BJ (cell line): ENCODE measurements at regions not wholly inside any gene's neighbourhood (a gene's known extent, or its start where the extent isn't known, plus 50 kb on each side); places are given as distances from the start of the nearest gene placed in this dataset.

ENCODE experiments used
- CTCF ChIA-PET: fragments of 350-600 bp; formaldehyde crosslinking; extraction: SDS; loops from one replicate; lab custom pipeline; 2021; ENCODE audit warnings: antibody characterized with exemption, inconsistent platforms; lab: Yijun Ruan, JAX
- POLR2A ChIA-PET: fragments of 300-600 bp; sonication (Branson Sonifier 250); formaldehyde crosslinking; extraction: SDS; loops from one replicate; lab custom pipeline; 2021; ENCODE audit warnings: antibody characterized with exemption; lab: Charles Lee
- DNase-seq: peaks from one replicate; pipeline ENCODE4 v3.0.0-alpha.2; 2011; ENCODE audit warnings: low read depth
- H3K27me3 ChIP-seq: 2 replicates; pipeline ENCODE4 v1.6.0; 2011; ENCODE audit warnings: low read length; ENCODE audit not compliant: control insufficient read depth, insufficient read depth
- H3K36me3 ChIP-seq: 2 replicates; pipeline ENCODE4 v1.5.1; 2011; ENCODE audit warnings: low read length; ENCODE audit not compliant: control insufficient read depth, insufficient read depth
- H3K4me3 ChIP-seq: 2 replicates; pipeline ENCODE4 v1.5.1; 2011; ENCODE audit warnings: low read depth, mild to moderate bottlenecking, control low read depth, low read length
- CTCF ChIP-seq: IDR thresholded peaks from 2 replicates; pipeline ENCODE4 v1.5.1; 2011; ENCODE audit warnings: low read depth, mild to moderate bottlenecking, control low read depth, inconsistent platforms, low read length, moderate library complexity; ENCODE audit not compliant: insufficient read depth

GRCh38 chr15:36230776-36231175 is 348.6 kb upstream of the CDIN1 start:
- CTCF ChIA-PET, result interaction anchor here (1.3 kb wide), 1 partner anchor 14 kb away, joined by 4 read pairs; no protein-coding TSS in a partner anchor

GRCh38 chr15:36232491-36232890 is 346.9 kb upstream of the CDIN1 start:
- no peaks in the 10 kb centered on the region for H3K27me3 ChIP-seq
- CTCF ChIA-PET, result no interaction called here
- DNase-seq, result no peak
- POLR2A ChIA-PET, result no interaction called here
- H3K4me3 ChIP-seq, result no peak overlapping the region
- no peaks in the 10 kb centered on the region for H3K36me3 ChIP-seq
- TF ChIP-seq CTCF, result no peak

More at GRCh38 chr15:36230776-36231175, 348.6 kb upstream of the CDIN1 start:
- POLR2A ChIA-PET, result no interaction called here
- no peak overlapping the region for H3K4me3 ChIP-seq
- H3K27me3 ChIP-seq, result no peaks in the 10 kb centered on the region
- TF ChIP-seq CTCF, result no peak
- DNase-seq, result no peak
- no peaks in the 10 kb centered on the region for H3K36me3 ChIP-seq

GRCh38 chr15:36234743-36235142 is 344.7 kb upstream of the CDIN1 start:
- no peak for DNase-seq
- POLR2A ChIA-PET, result no interaction called here
- no peak for TF ChIP-seq CTCF
- Histone ChIP-seq H3K27me3 (no peaks in the 10 kb centered on the region), H3K36me3 (no peaks in the 10 kb centered on the region), H3K4me3 (no peak overlapping the region)
- CTCF ChIA-PET, result no interaction called here

- POLR2A ChIA-PET, result no interaction called here
- H3K36me3 ChIP-seq, result no peaks in the 10 kb centered on the region
- no peaks in the 10 kb centered on the region for H3K27me3 ChIP-seq
- no peak overlapping the region for H3K4me3 ChIP-seq
- no peak for TF ChIP-seq CTCF
- no peak for DNase-seq
- CTCF ChIA-PET, result no interaction called here
Observed at GRCh38 chr15:36235173-36235572, 344.3 kb upstream of the CDIN1 start.

GRCh38 chr15:36239509-36239908 is 339.9 kb upstream of the CDIN1 start:
- POLR2A ChIA-PET, result no interaction called here
- H3K27me3 ChIP-seq, result no peaks in the 10 kb centered on the region
- no peak for TF ChIP-seq CTCF
- CTCF ChIA-PET, result no interaction called here
- H3K4me3 ChIP-seq, result no peak overlapping the region
- no peaks in the 10 kb centered on the region for H3K36me3 ChIP-seq
- DNase-seq, result no peak
